Right lobe of liver (tissue), 6 donors: ENCODE measurements at regions not wholly inside any gene's neighbourhood (a gene's known extent, or its start where the extent isn't known, plus 50 kb on each side); places are given as distances from the start of the nearest gene placed in this dataset.

Experiments
- ATAC-seq, 4 donors: fragments of 200-7000 bp; cut with Tn5 transposase; one replicate each; pipeline ENCODE4 v1.9.1; 2020; ENCODE audit warnings: mild to moderate bottlenecking in 4 of 4, moderate library complexity in 4 of 4
- DNase-seq, 3 donors: peaks; one replicate each; pipeline ENCODE4 v3.0.0-alpha.2; 2020
- H3K27ac ChIP-seq, 3 donors: fragments of 200-600 bp; one replicate each; pipeline ENCODE4 v1.8.0; 2022
- H3K27me3 ChIP-seq, 2 donors: fragments of 200-600 bp; one replicate each; pipeline ENCODE4 v1.8.0; 2022
- H3K36me3 ChIP-seq, 4 donors: fragments of 200-600 bp; sonication (generic) in 1 of 4; one replicate each; pipeline versions ENCODE4 v1.5.1 to v1.8.0; 2017 to 2022; ENCODE audit warnings: control low read depth in 1 of 4
- H3K4me1 ChIP-seq, 4 donors: fragments of 200-600 bp; sonication (generic) in 1 of 4; one replicate each; pipeline versions ENCODE4 v1.5.1 to v1.8.0; 2017 to 2022; ENCODE audit warnings: control low read depth in 1 of 4
- H3K4me3 ChIP-seq, 3 donors: fragments of 200-600 bp; one replicate each; pipeline ENCODE4 v1.8.0; 2022
- H3K9me3 ChIP-seq, 4 donors: fragments of 200-600 bp; sonication (generic) in 1 of 4; one replicate each; pipeline versions ENCODE4 v1.5.1 to v1.8.0; 2017 to 2022; ENCODE audit warnings: control low read depth in 1 of 4
- CTCF ChIP-seq, 4 donors: fragments of 200-600 bp in 3 of 4; fragments of 450-650 bp in 1 of 4; IDR thresholded peaks; one replicate each; pipeline versions ENCODE4 v1.5.1 to v1.8.0; 2016 to 2022; ENCODE audit warnings: antibody characterized with exemption in 4 of 4, mild to moderate bottlenecking in 2 of 4
- POLR2A ChIP-seq: fragments of 450-650 bp; IDR thresholded peaks from one replicate; pipeline ENCODE4 v1.6.1; 2017; ENCODE audit warnings: antibody characterized with exemption, mild to moderate bottlenecking
- WGBS: methylation state at CpG from one replicate; pipeline ENCODE4 v1.1.6; 2018; ENCODE audit warnings: low coverage, low lambda C conversion rate; ENCODE audit not compliant: insufficient coverage; ENCODE audit errors: missing lambda C conversion rate; 5-methylcytosine and 5-hydroxymethylcytosine counted together
- intact Hi-C, 2 donors: fragments of 100-400 bp; cut with DNase I; formaldehyde crosslinking; loops; one replicate each; pipeline versions ENCODE4 v1.11.2 to v1.14.1; 2022
- donor health status: DM: no; HTN: yes; CAD: no.
- donor health status: DM: no; HTN: no; CAD: no.
- donor health status: DM: no; HTN: no; CAD: no.
- donor health status: DM: no; HTN: yes; CAD: no.
- donor health status: DM: no; HTN: yes; CAD: no.

DNA sequence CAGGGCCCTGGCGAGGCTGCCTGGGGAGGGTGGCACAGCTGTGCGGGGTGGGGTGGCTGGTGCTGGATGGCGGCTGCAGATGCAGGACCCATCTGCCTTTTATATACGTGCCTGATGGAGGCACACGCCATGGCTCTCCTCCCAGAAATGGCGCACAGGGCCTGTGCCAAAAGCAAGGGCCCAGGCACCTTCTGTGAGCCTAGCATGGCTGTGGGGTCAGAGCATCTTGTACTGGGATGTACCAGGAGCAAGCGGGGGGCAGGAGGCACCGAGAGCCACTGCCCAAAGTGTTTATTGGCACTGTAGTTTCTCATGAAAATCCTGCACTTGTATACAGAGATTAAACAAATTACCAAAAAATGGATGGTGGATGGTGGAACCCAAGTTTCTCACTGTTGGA is 724.1 kb downstream of the GALR1 start:
- no peak for ATAC-seq
- H3K4me3 ChIP-seq: no peak overlapping the region
- no peak for DNase-seq
- WGBS: 89% methylated on average over 2 of the region's 8 CpGs
- no peaks in the 10 kb centered on the region for H3K4me1 ChIP-seq
- H3K36me3 ChIP-seq: no peaks in the 10 kb centered on the region
- intact Hi-C loops: no loop called here
- H3K9me3 ChIP-seq: no peaks in the 10 kb centered on the region
- no peak overlapping the region for H3K27ac ChIP-seq
- no peaks in the 10 kb centered on the region for H3K27me3 ChIP-seq
- TF ChIP-seq POLR2A: no peak
- no peak for TF ChIP-seq CTCF (IDR thresholded peaks at IDR 0.05)

DNA sequence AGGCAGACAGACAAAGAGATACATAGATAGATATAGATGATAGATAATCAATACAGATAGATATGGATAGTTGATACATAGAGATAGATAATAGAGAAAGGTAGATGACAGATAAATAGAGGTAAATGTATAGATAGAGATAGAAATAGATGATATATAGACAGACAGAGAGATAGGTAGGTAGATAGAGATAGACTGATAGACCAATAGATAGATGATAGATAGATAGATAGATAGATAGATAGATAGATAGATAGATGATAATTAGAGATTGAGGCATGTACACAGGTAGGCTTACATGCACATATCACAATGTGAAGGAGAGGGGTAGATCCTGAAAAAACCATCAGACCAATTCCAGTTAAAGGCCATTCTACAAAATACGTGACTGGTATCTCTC is 724.7 kb downstream of the GALR1 start:
- no peak overlapping the region for H3K27ac ChIP-seq
- H3K4me1 ChIP-seq: no peaks in the 10 kb centered on the region
- H3K4me3 ChIP-seq: no peak overlapping the region
- H3K9me3 ChIP-seq: no peaks in the 10 kb centered on the region
- TF ChIP-seq CTCF (IDR thresholded peaks at IDR 0.05) (no peak), POLR2A (no peak)
- H3K27me3 ChIP-seq: no peaks in the 10 kb centered on the region
- H3K36me3 ChIP-seq: no peaks in the 10 kb centered on the region
- DNase-seq: no peak
- intact Hi-C loops: no loop called here
- ATAC-seq: no peak
- 31% methylated on average over 1 of the region's 1 CpG for WGBS

DNA sequence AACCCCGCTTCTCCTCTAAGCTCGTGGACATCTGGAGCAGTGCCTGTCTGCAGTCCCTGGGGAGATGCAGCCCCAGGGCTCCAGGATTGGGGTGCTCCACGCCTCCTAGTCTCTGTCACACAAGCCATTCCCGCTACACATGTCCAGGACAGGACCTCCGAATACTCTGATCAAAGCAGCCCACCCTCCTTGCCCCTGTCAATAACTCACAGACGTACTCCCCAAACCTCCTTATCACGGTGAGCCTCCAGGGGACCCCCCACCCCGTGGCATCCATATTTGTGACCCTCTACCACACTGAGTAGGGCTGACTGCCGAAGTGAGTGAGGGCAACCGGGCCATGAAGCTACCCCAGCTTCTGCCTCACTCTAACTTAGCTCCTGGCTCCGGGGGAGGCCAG is 727.7 kb downstream of the GALR1 start:
- no peak overlapping the region for H3K27ac ChIP-seq
- H3K4me3 ChIP-seq: no peak overlapping the region
- no peaks in the 10 kb centered on the region for H3K9me3 ChIP-seq
- no peak for DNase-seq
- H3K36me3 ChIP-seq: no peaks in the 10 kb centered on the region
- ATAC-seq: peak in 1 of 4 donors; percentile 16
- WGBS: 59% methylated on average over 7 of the region's 11 CpGs
- intact Hi-C loops: no loop called here
- no peaks in the 10 kb centered on the region for H3K4me1 ChIP-seq
- TF ChIP-seq CTCF (IDR thresholded peaks at IDR 0.05): no peak
- TF ChIP-seq POLR2A: no peak
- no peaks in the 10 kb centered on the region for H3K27me3 ChIP-seq

GRCh38 chr18:77980275-77980674 is 730.6 kb downstream of the GALR1 start:
- no peaks in the 10 kb centered on the region for H3K27me3 ChIP-seq
- H3K4me3 ChIP-seq: no peak overlapping the region
- intact Hi-C loops: no loop called here
- H3K9me3 ChIP-seq: no peaks in the 10 kb centered on the region
- H3K36me3 ChIP-seq: no peaks in the 10 kb centered on the region
- no peak overlapping the region for H3K27ac ChIP-seq
- WGBS: 65% methylated on average over 10 of the region's 10 CpGs
- DNase-seq (no peak), ATAC-seq (no peak)
- TF ChIP-seq POLR2A: no peak
- TF ChIP-seq CTCF (IDR thresholded peaks at IDR 0.05): no peak
- H3K4me1 ChIP-seq: no peaks in the 10 kb centered on the region

GRCh38 chr18:77981874-77982273 is 732.2 kb downstream of the GALR1 start:
- Histone ChIP-seq H3K27me3 (no peaks in the 10 kb centered on the region), H3K27ac (no peak overlapping the region), H3K36me3 (no peaks in the 10 kb centered on the region), H3K4me1 (no peaks in the 10 kb centered on the region), H3K9me3 (no peaks in the 10 kb centered on the region), H3K4me3 (no peak overlapping the region)
- ATAC-seq (no peak), DNase-seq (no peak)
- WGBS: 100% methylated on average over 1 of the region's 2 CpGs
- intact Hi-C loops: no loop called here
- TF ChIP-seq CTCF (IDR thresholded peaks at IDR 0.05) (no peak), POLR2A (no peak)
